ENCODE measurements at regions not wholly inside any gene's neighbourhood (a gene's known extent, or its start where the extent isn't known, plus 50 kb on each side); places are given as distances from the start of the nearest gene placed in this dataset.

GRCh38 chr2:193350509-193350908 lies 1155.8 kb upstream of the TMEFF2 start:
- Histone ChIP-seq H3K9me3 (no peaks in the 10 kb centered on the region), H3K27ac (no peak overlapping the region), H3K27me3 (no peaks in the 10 kb centered on the region), H3K36me3 (no peaks in the 10 kb centered on the region), H3K4me3 (no peak overlapping the region), H3K4me1 (no peaks in the 10 kb centered on the region)
- TF ChIP-seq EP300 (IDR thresholded peaks at IDR 0.05) (no peak), CTCF (IDR thresholded peaks at IDR 0.05) (no peak), POLR2AphosphoS5 (IDR thresholded peaks at IDR 0.05) (no peak), POLR2A (IDR thresholded peaks at IDR 0.05) (no peak)
- WGBS, 5 donors, result 68 to 89% (median 85%) methylated on average over 2 of the region's 2 CpGs
- intact Hi-C loops (cut with DNase I; ENCODE audit: low total_unique reads), result no loop called here
- DNase-seq, result no peak

- Histone ChIP-seq H3K4me3 (no peak overlapping the region), H3K36me3 (no peaks in the 10 kb centered on the region), H3K4me1 (no peaks in the 10 kb centered on the region), H3K9me3 (no peaks in the 10 kb centered on the region), H3K27ac (no peak overlapping the region), H3K27me3 (no peaks in the 10 kb centered on the region)
- peak in 1 of 2 donors; percentile 3 for DNase-seq
- intact Hi-C loops (cut with DNase I; ENCODE audit: low total_unique reads), result no loop called here
- TF ChIP-seq POLR2AphosphoS5 (IDR thresholded peaks at IDR 0.05) (no peak), POLR2A (IDR thresholded peaks at IDR 0.05) (no peak), EP300 (IDR thresholded peaks at IDR 0.05) (no peak)
- WGBS, 5 donors, result 71 to 96% (median 89%) methylated on average over 1 of the region's 1 CpG
Observed at GRCh38 chr2:193349642-193350041, 1154.9 kb upstream of the TMEFF2 start.

GRCh38 chr2:193348055-193348454 lies 1153.3 kb upstream of the TMEFF2 start:
- TF ChIP-seq EP300 (IDR thresholded peaks at IDR 0.05) (no peak), POLR2AphosphoS5 (IDR thresholded peaks at IDR 0.05) (no peak), CTCF (IDR thresholded peaks at IDR 0.05) (no peak), POLR2A (IDR thresholded peaks at IDR 0.05) (no peak)
- Histone ChIP-seq H3K4me3 (peak overlapping the region in 3 of 4 donors; percentile 37 to 43 (median 38)), H3K27me3 (no peaks in the 10 kb centered on the region), H3K27ac (no peak overlapping the region), H3K4me1 (no peaks in the 10 kb centered on the region), H3K36me3 (no peaks in the 10 kb centered on the region), H3K9me3 (no peaks in the 10 kb centered on the region)
- no peak for DNase-seq
- WGBS, 5 donors, result 81 to 91% (median 84%) methylated on average over 2 of the region's 2 CpGs
- intact Hi-C loops (cut with DNase I; ENCODE audit: low total_unique reads), result no loop called here

GRCh38 chr2:193336781-193337180 lies 1142.0 kb upstream of the TMEFF2 start:
- no peak for DNase-seq
- H3K27me3 ChIP-seq, result no peaks in the 10 kb centered on the region
- H3K36me3 ChIP-seq, result no peaks in the 10 kb centered on the region
- H3K4me1 ChIP-seq, result no peaks in the 10 kb centered on the region
- H3K4me3 ChIP-seq, result no peak overlapping the region
- TF ChIP-seq CTCF (IDR thresholded peaks at IDR 0.05) (no peak), POLR2AphosphoS5 (IDR thresholded peaks at IDR 0.05) (no peak), EP300 (IDR thresholded peaks at IDR 0.05) (no peak), POLR2A (IDR thresholded peaks at IDR 0.05) (no peak)
- intact Hi-C loops (cut with DNase I; ENCODE audit: low total_unique reads), result no loop called here
- H3K9me3 ChIP-seq, result no peaks in the 10 kb centered on the region
- 73 to 93% (median 79%) methylated on average over 1 of the region's 1 CpG for WGBS, 5 donors
- no peak overlapping the region for H3K27ac ChIP-seq

GRCh38 chr2:193334401-193334800 lies 1139.7 kb upstream of the TMEFF2 start:
- Histone ChIP-seq H3K36me3 (no peaks in the 10 kb centered on the region), H3K9me3 (no peaks in the 10 kb centered on the region), H3K27ac (no peak overlapping the region), H3K4me3 (no peak overlapping the region), H3K4me1 (no peaks in the 10 kb centered on the region), H3K27me3 (no peaks in the 10 kb centered on the region)
- no peak for DNase-seq
- 91 to 95% (median 93%) methylated on average over 1 of the region's 1 CpG for WGBS, 5 donors
- intact Hi-C loops (cut with DNase I; ENCODE audit: low total_unique reads), result no loop called here
- TF ChIP-seq POLR2AphosphoS5 (IDR thresholded peaks at IDR 0.05) (no peak), EP300 (IDR thresholded peaks at IDR 0.05) (no peak), CTCF (IDR thresholded peaks at IDR 0.05) (no peak), POLR2A (IDR thresholded peaks at IDR 0.05) (no peak)

Measured in stomach (tissue), 8 donors.